ENCODE measurements at regions not wholly inside any gene's neighbourhood (a gene's known extent, or its start where the extent isn't known, plus 50 kb on each side); places are given as distances from the start of the nearest gene placed in this dataset.

DNA sequence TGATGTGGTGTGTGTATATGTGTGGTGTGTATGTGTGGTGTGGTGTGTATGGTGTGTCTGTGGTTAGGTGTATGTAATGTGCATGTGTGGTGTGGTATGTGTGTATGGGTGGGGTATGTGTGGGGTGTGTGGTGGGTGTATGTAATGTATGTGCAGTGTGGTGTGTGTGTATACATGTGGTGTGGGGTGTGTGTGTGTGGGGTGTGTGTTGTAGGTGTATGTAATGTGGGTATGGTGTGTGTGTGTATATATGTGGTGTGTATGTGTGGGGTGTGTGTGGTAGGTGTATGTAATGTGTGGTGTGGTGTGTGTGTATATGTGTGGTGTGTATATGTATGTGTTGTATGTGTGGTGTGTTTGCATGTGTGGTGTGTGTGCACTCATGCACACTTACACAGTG, 84.8 kb upstream of the ID2 start:
- TF ChIP-seq EGR1 (IDR thresholded peaks at IDR 0.05; ENCODE audit: low read depth in 2 of 2) = no peak
- no peak for TF ChIP-seq FOXA1 (IDR thresholded peaks at IDR 0.05)
- TF ChIP-seq, protein P1, sequence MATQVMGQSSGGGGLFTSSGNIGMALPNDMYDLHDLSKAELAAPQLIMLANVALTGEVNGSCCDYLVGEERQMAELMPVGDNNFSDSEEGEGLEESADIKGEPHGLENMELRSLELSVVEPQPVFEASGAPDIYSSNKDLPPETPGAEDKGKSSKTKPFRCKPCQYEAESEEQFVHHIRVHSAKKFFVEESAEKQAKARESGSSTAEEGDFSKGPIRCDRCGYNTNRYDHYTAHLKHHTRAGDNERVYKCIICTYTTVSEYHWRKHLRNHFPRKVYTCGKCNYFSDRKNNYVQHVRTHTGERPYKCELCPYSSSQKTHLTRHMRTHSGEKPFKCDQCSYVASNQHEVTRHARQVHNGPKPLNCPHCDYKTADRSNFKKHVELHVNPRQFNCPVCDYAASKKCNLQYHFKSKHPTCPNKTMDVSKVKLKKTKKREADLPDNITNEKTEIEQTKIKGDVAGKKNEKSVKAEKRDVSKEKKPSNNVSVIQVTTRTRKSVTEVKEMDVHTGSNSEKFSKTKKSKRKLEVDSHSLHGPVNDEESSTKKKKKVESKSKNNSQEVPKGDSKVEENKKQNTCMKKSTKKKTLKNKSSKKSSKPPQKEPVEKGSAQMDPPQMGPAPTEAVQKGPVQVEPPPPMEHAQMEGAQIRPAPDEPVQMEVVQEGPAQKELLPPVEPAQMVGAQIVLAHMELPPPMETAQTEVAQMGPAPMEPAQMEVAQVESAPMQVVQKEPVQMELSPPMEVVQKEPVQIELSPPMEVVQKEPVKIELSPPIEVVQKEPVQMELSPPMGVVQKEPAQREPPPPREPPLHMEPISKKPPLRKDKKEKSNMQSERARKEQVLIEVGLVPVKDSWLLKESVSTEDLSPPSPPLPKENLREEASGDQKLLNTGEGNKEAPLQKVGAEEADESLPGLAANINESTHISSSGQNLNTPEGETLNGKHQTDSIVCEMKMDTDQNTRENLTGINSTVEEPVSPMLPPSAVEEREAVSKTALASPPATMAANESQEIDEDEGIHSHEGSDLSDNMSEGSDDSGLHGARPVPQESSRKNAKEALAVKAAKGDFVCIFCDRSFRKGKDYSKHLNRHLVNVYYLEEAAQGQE (IDR thresholded peaks at IDR 0.05) = no peak
- TF ChIP-seq RAD21 (IDR thresholded peaks at IDR 0.05) = no peak
- no peak for TF ChIP-seq SP1 (IDR thresholded peaks at IDR 0.05)
- TF ChIP-seq JUND (IDR thresholded peaks at IDR 0.05) = no peak
- TF ChIP-seq, protein P2, sequence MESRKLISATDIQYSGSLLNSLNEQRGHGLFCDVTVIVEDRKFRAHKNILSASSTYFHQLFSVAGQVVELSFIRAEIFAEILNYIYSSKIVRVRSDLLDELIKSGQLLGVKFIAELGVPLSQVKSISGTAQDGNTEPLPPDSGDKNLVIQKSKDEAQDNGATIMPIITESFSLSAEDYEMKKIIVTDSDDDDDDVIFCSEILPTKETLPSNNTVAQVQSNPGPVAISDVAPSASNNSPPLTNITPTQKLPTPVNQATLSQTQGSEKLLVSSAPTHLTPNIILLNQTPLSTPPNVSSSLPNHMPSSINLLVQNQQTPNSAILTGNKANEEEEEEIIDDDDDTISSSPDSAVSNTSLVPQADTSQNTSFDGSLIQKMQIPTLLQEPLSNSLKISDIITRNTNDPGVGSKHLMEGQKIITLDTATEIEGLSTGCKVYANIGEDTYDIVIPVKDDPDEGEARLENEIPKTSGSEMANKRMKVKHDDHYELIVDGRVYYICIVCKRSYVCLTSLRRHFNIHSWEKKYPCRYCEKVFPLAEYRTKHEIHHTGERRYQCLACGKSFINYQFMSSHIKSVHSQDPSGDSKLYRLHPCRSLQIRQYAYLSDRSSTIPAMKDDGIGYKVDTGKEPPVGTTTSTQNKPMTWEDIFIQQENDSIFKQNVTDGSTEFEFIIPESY (IDR thresholded peaks at IDR 0.05) = no peak
- TF ChIP-seq, protein P3, sequence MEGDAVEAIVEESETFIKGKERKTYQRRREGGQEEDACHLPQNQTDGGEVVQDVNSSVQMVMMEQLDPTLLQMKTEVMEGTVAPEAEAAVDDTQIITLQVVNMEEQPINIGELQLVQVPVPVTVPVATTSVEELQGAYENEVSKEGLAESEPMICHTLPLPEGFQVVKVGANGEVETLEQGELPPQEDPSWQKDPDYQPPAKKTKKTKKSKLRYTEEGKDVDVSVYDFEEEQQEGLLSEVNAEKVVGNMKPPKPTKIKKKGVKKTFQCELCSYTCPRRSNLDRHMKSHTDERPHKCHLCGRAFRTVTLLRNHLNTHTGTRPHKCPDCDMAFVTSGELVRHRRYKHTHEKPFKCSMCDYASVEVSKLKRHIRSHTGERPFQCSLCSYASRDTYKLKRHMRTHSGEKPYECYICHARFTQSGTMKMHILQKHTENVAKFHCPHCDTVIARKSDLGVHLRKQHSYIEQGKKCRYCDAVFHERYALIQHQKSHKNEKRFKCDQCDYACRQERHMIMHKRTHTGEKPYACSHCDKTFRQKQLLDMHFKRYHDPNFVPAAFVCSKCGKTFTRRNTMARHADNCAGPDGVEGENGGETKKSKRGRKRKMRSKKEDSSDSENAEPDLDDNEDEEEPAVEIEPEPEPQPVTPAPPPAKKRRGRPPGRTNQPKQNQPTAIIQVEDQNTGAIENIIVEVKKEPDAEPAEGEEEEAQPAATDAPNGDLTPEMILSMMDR (IDR thresholded peaks at IDR 0.05; ENCODE audit: low read depth, low read length, missing input control) = no peak
